ENCODE measurements at regions not wholly inside any gene's neighbourhood (a gene's known extent, or its start where the extent isn't known, plus 50 kb on each side); places are given as distances from the start of the nearest gene placed in this dataset.
"Not testable (repeated sequence)": the region's sequence is repeated elsewhere in the genome, so short reads cannot be mapped to it uniquely, and the experiment has no call there.

- no peak for DNase-seq (ENCODE audit: low spot score)
These were observed 196.5 kb upstream of the STK26 start for GRCh38 chrX:131826572-131826971.

- no peak for DNase-seq (ENCODE audit: low spot score)
These were observed 195.2 kb upstream of the STK26 start for GRCh38 chrX:131827935-131828334.

- no peak for DNase-seq (ENCODE audit: low spot score)
These were observed 194.6 kb upstream of the STK26 start for GRCh38 chrX:131828482-131828881.

GRCh38 chrX:131830400-131831184, 192.5 kb upstream of the STK26 start:
- DNase-seq (ENCODE audit: low spot score): peak; percentile 83

- DNase-seq (ENCODE audit: low spot score): no peak
These were observed 191.9 kb upstream of the STK26 start for GRCh38 chrX:131831185-131831520.

- DNase-seq (ENCODE audit: low spot score): no peak
These were observed 186.9 kb upstream of the STK26 start for GRCh38 chrX:131836161-131836560.

GRCh38 chrX:131837325-131837724, 185.8 kb upstream of the STK26 start:
- no peak for DNase-seq (ENCODE audit: low spot score)

GRCh38 chrX:131840799-131841495, 182.2 kb upstream of the STK26 start:
- DNase-seq (ENCODE audit: low spot score): no peak

- peak; percentile 51 for DNase-seq (ENCODE audit: low spot score)
These were observed 181.3 kb upstream of the STK26 start for GRCh38 chrX:131841496-131842437.

- no peak for DNase-seq (ENCODE audit: low spot score)
These were observed 179.1 kb upstream of the STK26 start for GRCh38 chrX:131843987-131844386.

GRCh38 chrX:131845201-131845600, 177.9 kb upstream of the STK26 start:
- DNase-seq (ENCODE audit: low spot score): no peak

- no peak for DNase-seq (ENCODE audit: low spot score)
These were observed 177.3 kb upstream of the STK26 start for GRCh38 chrX:131845771-131846170.

GRCh38 chrX:131850964-131851363, 172.1 kb upstream of the STK26 start:
- not testable (repeated sequence) for DNase-seq (ENCODE audit: low spot score)

GRCh38 chrX:131853440-131853839, 169.7 kb upstream of the STK26 start:
- no peak for DNase-seq (ENCODE audit: low spot score)

- no peak for DNase-seq (ENCODE audit: low spot score)
These were observed 168.5 kb upstream of the STK26 start for GRCh38 chrX:131854581-131854980.

- no peak for DNase-seq (ENCODE audit: low spot score)
These were observed 161.9 kb upstream of the STK26 start for GRCh38 chrX:131861088-131861787.

GRCh38 chrX:131862321-131862720, 160.8 kb upstream of the STK26 start:
- no peak for DNase-seq (ENCODE audit: low spot score)

- no peak for DNase-seq (ENCODE audit: low spot score)
These were observed 153.9 kb upstream of the STK26 start for GRCh38 chrX:131869182-131869581.

- no peak for DNase-seq (ENCODE audit: low spot score)
These were observed 148.8 kb upstream of the STK26 start for GRCh38 chrX:131874300-131874699.

- DNase-seq (ENCODE audit: low spot score): not testable (repeated sequence)
These were observed 147.3 kb upstream of the STK26 start for GRCh38 chrX:131875827-131876226.

GRCh38 chrX:131881194-131881593, 141.9 kb upstream of the STK26 start:
- no peak for DNase-seq (ENCODE audit: low spot score)

- not testable (repeated sequence) for DNase-seq (ENCODE audit: low spot score)
These were observed 138.1 kb upstream of the STK26 start for GRCh38 chrX:131885042-131885441.

Data from ureter (tissue), 1 donor.